SK-N-SH treated with all-trans-retinoic acid at 6 μM for 48 hours (cell line): ENCODE measurements at regions not wholly inside any gene's neighbourhood (a gene's known extent, or its start where the extent isn't known, plus 50 kb on each side); places are given as distances from the start of the nearest gene placed in this dataset.

Experiments
- CSRNP3 ChIP-seq: fragments of 250-450 bp; sonication (Bioruptor Pico); IDR thresholded peaks from 2 replicates; pipeline ENCODE4 v1.5.1; 2021; ENCODE audit warnings: mild to moderate bottlenecking, moderate library complexity
- ESRRG ChIP-seq: fragments of 250-450 bp; sonication (Bioruptor Pico); IDR thresholded peaks from 2 replicates; pipeline ENCODE4 v1.6.1; 2021; ENCODE audit warnings: mild to moderate bottlenecking
- PPARA ChIP-seq: fragments of 250-450 bp; sonication (Bioruptor Pico); IDR thresholded peaks from 2 replicates; pipeline ENCODE4 v1.5.0; 2020; ENCODE audit warnings: mild to moderate bottlenecking, borderline replicate concordance
- TCF4 ChIP-seq: fragments of 250-450 bp; sonication (Bioruptor Pico); IDR thresholded peaks from 2 replicates; pipeline ENCODE4 v1.8.0; 2021; ENCODE audit warnings: mild to moderate bottlenecking, moderate library complexity, borderline replicate concordance
- ZC3H10 ChIP-seq: fragments of 250-450 bp; sonication (Bioruptor Pico); IDR thresholded peaks from 2 replicates; pipeline ENCODE4 v1.5.1; 2021; ENCODE audit warnings: mild to moderate bottlenecking, moderate library complexity
- ZFP30 ChIP-seq: fragments of 450-650 bp; formaldehyde crosslinking; IDR thresholded peaks from 2 replicates; pipeline ENCODE4 v1.5.0; 2022; ENCODE audit warnings: mild to moderate bottlenecking, moderate library complexity
- ZNF70 ChIP-seq: fragments of 450-650 bp; formaldehyde crosslinking; IDR thresholded peaks from 2 replicates; pipeline ENCODE4 v1.5.0; 2020; ENCODE audit warnings: mild to moderate bottlenecking, moderate library complexity

- no peak for TF ChIP-seq ESRRG (CRISPR knock-in tag)
- no peak for TF ChIP-seq ZFP30 (CRISPR knock-in tag)
- no peak for TF ChIP-seq PPARA
- no peak for TF ChIP-seq ZNF70 (CRISPR knock-in tag)
- TF ChIP-seq TCF4 (CRISPR knock-in tag): no peak
- TF ChIP-seq CSRNP3 (CRISPR knock-in tag): no peak
- no peak for TF ChIP-seq ZC3H10 (CRISPR knock-in tag)
Measured at GRCh38 chr10:71031026-71031425, 142.7 kb upstream of the PCBD1 start.
